A673 (cell line): ENCODE measurements at regions not wholly inside any gene's neighbourhood (a gene's known extent, or its start where the extent isn't known, plus 50 kb on each side); places are given as distances from the start of the nearest gene placed in this dataset.

Experiments
- BruUV-seq: library from RNA; stranded (reverse); fragments of 400-500 nt; replicated peaks from 2 replicates; lab custom pipeline; 2021; lab: Mats Ljungman, UMichigan
- CTCF ChIA-PET: fragments of 300-600 bp; sonication (Branson Sonifier 250); formaldehyde crosslinking; loops from one replicate; lab custom pipeline; 2022; ENCODE audit warnings: antibody characterized with exemption; lab: Charles Lee
- POLR2A ChIA-PET: fragments of 300-600 bp; sonication (Branson Sonifier 250); formaldehyde crosslinking; loops from one replicate; lab custom pipeline; 2022; ENCODE audit warnings: antibody characterized with exemption; ENCODE audit not compliant: low non-redundant PET; lab: Charles Lee
- DNase-seq: peaks from one replicate; pipeline ENCODE4 v3.0.0-alpha.2; 2015; ENCODE audit warnings: low spot score
- H3K27ac ChIP-seq: fragments of 200-600 bp; sonication (generic); 2 replicates; pipeline ENCODE4 v1.5.1; 2016; ENCODE audit warnings: mixed run types, low read depth, mild to moderate bottlenecking, mixed read lengths, antibody characterized with exemption, low read length; ENCODE audit not compliant: poor library complexity, severe bottlenecking
- H3K27me3 ChIP-seq: fragments of 200-600 bp; sonication (generic); replicated peaks from 2 replicates; pipeline ENCODE4 v1.6.1; 2017; ENCODE audit warnings: mixed run types, low read depth, mild to moderate bottlenecking, mixed read lengths, antibody characterized with exemption, low read length; ENCODE audit not compliant: insufficient read depth, poor library complexity
- H3K36me3 ChIP-seq: fragments of 200-600 bp; sonication (generic); 2 replicates; pipeline ENCODE4 v1.6.1; 2016; ENCODE audit warnings: mixed run types, mild to moderate bottlenecking, mixed read lengths, antibody characterized with exemption, low read length; ENCODE audit not compliant: insufficient read depth, poor library complexity, severe bottlenecking
- H3K4me1 ChIP-seq: fragments of 200-600 bp; sonication (generic); 2 replicates; pipeline ENCODE4 v1.6.1; 2017; ENCODE audit warnings: mixed run types, mild to moderate bottlenecking, mixed read lengths, antibody characterized with exemption, low read length; ENCODE audit not compliant: insufficient read depth, poor library complexity, severe bottlenecking
- H3K4me3 ChIP-seq: fragments of 200-600 bp; sonication (generic); 2 replicates; pipeline ENCODE4 v1.5.1; 2016; ENCODE audit warnings: low read depth, mixed run types, mild to moderate bottlenecking, mixed read lengths, low read length; ENCODE audit not compliant: poor library complexity, severe bottlenecking
- H3K9me3 ChIP-seq: fragments of 200-600 bp; sonication (generic); 2 replicates; pipeline ENCODE4 v1.6.1; 2016; ENCODE audit warnings: mixed run types, low read depth, mild to moderate bottlenecking, mixed read lengths, antibody characterized with exemption, low read length; ENCODE audit not compliant: poor library complexity, severe bottlenecking
- EZH2 ChIP-seq: fragments of 200-600 bp; sonication (generic); IDR thresholded peaks from 2 replicates; pipeline ENCODE4 v1.6.1; 2017; ENCODE audit warnings: borderline replicate concordance, low read depth, mild to moderate bottlenecking, mixed read lengths, antibody characterized with exemption, low read length; ENCODE audit not compliant: poor library complexity, severe bottlenecking
- intact Hi-C: fragments of 100-400 bp; cut with micrococcal nuclease; formaldehyde crosslinking; loops from one replicate; pipeline ENCODE4 v1.10.0; 2022; ENCODE audit not compliant: unreplicated experiment
- TF ChIP-seq, protein P1 (sequence below): fragments of 300-800, 200-600 bp; sonication (generic); conservative IDR thresholded peaks from 2 replicates; pipeline ENCODE4 v1.5.1; 2017; ENCODE audit warnings: low read depth, mild to moderate bottlenecking, antibody characterized with exemption, low read length, moderate library complexity, mixed read lengths

DNA sequence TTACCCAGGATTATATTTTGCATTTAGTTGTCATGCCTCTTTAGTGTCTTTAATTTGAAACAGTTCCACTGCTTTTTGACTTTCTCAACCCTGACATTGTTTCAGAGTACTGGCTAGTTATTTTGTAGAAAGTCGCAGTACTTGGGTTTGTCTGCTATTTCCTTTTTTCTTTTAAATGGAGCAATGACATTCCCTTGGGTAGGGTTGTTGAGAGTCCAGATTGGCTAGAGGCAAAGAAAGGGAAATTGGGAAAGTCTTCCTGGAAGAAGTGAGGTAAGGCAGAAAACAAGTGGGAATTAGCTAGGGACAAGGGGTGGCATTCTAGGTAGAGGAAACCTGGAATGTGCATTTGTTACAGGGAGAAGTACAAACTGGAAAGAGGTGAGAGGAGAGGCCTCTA lies 245.9 kb downstream of the EMP1 start:
- no peak overlapping the region for H3K4me3 ChIP-seq
- TF ChIP-seq EZH2, result no peak
- TF ChIP-seq, protein P1, sequence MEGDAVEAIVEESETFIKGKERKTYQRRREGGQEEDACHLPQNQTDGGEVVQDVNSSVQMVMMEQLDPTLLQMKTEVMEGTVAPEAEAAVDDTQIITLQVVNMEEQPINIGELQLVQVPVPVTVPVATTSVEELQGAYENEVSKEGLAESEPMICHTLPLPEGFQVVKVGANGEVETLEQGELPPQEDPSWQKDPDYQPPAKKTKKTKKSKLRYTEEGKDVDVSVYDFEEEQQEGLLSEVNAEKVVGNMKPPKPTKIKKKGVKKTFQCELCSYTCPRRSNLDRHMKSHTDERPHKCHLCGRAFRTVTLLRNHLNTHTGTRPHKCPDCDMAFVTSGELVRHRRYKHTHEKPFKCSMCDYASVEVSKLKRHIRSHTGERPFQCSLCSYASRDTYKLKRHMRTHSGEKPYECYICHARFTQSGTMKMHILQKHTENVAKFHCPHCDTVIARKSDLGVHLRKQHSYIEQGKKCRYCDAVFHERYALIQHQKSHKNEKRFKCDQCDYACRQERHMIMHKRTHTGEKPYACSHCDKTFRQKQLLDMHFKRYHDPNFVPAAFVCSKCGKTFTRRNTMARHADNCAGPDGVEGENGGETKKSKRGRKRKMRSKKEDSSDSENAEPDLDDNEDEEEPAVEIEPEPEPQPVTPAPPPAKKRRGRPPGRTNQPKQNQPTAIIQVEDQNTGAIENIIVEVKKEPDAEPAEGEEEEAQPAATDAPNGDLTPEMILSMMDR, result no peak
- intact Hi-C loops, result loop anchor here (10.0 kb wide), 1 partner anchor 1112 kb away; no protein-coding TSS in a partner anchor
- H3K4me1 ChIP-seq, result no peaks in the 10 kb centered on the region
- no peaks in the 10 kb centered on the region for H3K36me3 ChIP-seq
- DNase-seq, result no peak
- H3K27ac ChIP-seq, result no peak overlapping the region
- ChIA-PET CTCF (no interaction called here), POLR2A (no interaction called here)
- BruUV-seq, result no TSS peak
- H3K9me3 ChIP-seq, result no peaks in the 10 kb centered on the region
- no peaks in the 10 kb centered on the region for H3K27me3 ChIP-seq

DNA sequence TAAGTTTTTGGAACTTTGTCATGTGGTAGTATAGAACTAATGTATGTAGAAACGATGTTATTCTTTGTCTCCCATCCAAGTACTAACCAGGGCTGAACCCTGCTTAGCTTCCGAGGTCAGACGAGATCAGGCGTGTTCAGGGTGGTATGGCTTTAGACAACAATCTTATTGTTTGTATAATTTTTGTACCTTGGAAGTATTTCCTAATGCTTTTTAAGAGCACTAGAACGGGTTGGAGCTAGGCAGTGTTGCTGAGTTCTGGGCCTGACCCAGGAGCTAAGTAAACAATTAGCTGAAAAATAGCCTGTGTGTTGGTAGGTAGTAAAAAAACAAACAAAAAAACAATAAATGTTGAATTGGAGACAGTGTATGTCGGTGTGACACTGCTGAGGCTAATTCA lies 244.3 kb downstream of the EMP1 start:
- ChIA-PET CTCF (no interaction called here), POLR2A (no interaction called here)
- no peaks in the 10 kb centered on the region for H3K9me3 ChIP-seq
- peaks cover 8% of the 10 kb centered on the region for H3K4me1 ChIP-seq
- no peak for TF ChIP-seq EZH2
- TF ChIP-seq, protein P1, result no peak
- H3K4me3 ChIP-seq, result no peak overlapping the region
- no peak for DNase-seq
- no peaks in the 10 kb centered on the region for H3K27me3 ChIP-seq
- no peaks in the 10 kb centered on the region for H3K36me3 ChIP-seq
- no TSS peak for BruUV-seq
- intact Hi-C loops, result loop anchor here (10.0 kb wide), 1 partner anchor 1114 kb away; no protein-coding TSS in a partner anchor
- H3K27ac ChIP-seq, result no peak overlapping the region

DNA sequence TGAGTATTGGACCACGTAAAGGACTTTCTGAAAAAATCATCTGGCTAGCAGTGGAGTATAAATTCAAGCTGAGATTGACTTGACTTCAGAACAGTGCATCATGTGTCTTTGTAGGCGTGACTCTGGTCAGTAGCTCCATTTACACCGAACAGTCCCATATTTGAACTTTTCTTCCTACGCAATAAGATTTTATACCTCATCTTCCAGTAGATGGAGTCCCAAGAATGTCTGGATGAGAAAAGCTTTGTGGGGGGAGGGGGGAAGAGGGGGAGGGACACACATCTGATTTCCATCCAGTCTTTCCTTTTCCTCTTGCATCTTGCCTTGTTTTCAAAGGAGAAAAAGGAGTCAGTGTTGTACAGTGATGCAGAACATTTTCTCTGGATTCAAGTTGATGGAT lies 241.0 kb downstream of the EMP1 start:
- Histone ChIP-seq H3K4me3 (no peak overlapping the region), H3K27me3 (no peaks in the 10 kb centered on the region), H3K27ac (no peak overlapping the region), H3K36me3 (no peaks in the 10 kb centered on the region), H3K9me3 (no peaks in the 10 kb centered on the region), H3K4me1 (peaks cover 15% of the 10 kb centered on the region)
- DNase-seq, result no peak
- TF ChIP-seq, protein P1, result no peak
- no peak for TF ChIP-seq EZH2
- intact Hi-C loops, result no loop called here
- ChIA-PET POLR2A (no interaction called here), CTCF (no interaction called here)
- BruUV-seq, result no TSS peak
